Right atrium auricular region (tissue), 2 donors: ENCODE measurements at regions not wholly inside any gene's neighbourhood (a gene's known extent, or its start where the extent isn't known, plus 50 kb on each side); places are given as distances from the start of the nearest gene placed in this dataset.

Experiments
- DNase-seq: peaks from one replicate; pipeline ENCODE4 v3.0.0-alpha.2; 2019; ENCODE audit warnings: low spot score
- H3K27ac ChIP-seq, 2 donors: fragments of 200-600 bp; sonication (generic); 1 replicate in 1 of 2; 2 replicates in 1 of 2; pipeline ENCODE4 v1.5.1; 2016 to 2019
- H3K27me3 ChIP-seq, 2 donors: fragments of 200-600 bp; sonication (generic); one replicate each; pipeline versions ENCODE4 v1.5.1 to v1.6.0; 2017 to 2019
- H3K36me3 ChIP-seq: fragments of 200-600 bp; sonication (generic); one replicate; pipeline ENCODE4 v1.5.1; 2016
- H3K4me1 ChIP-seq, 2 donors: fragments of 200-600 bp; sonication (generic); one replicate each; pipeline versions ENCODE4 v1.5.1 to v1.6.0; 2017 to 2019
- H3K4me3 ChIP-seq, 2 donors: fragments of 200-600 bp; sonication (generic); 1 replicate in 1 of 2; 2 replicates in 1 of 2; pipeline ENCODE4 v1.5.1; 2017 to 2019; ENCODE audit warnings: mild to moderate bottlenecking in 1 of 2, moderate library complexity in 1 of 2
- H3K9me3 ChIP-seq, 2 donors: fragments of 200-600 bp; sonication (generic); one replicate each; pipeline ENCODE4 v1.5.1; 2019
- TF ChIP-seq, protein P1 (sequence below), 2 donors: fragments of 200-600 bp; sonication (generic); IDR thresholded peaks; one replicate each; pipeline ENCODE4 v1.5.1; 2019; ENCODE audit warnings: antibody characterized with exemption in 2 of 2

DNA sequence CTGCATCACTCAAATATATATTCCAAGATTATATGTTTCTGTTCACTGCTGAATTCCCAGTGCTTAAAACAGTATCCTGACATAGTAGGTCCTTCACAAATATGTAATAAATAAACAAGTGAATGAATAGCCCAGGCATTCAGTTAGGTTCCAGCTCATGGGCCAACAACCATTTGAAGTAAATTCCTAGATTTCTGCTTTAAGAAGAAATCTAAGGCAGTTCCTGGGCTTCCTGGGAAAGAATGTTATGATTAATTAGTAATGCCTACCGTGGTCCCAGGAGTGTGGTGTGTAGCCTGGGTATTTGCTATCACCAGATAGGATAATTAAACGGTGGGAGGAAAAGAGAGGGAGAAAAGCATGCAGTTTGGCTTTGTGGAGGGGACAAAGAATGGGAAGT is 576.8 kb downstream of the SOX6 start:
- no peak overlapping the region for H3K27ac ChIP-seq
- no peak for DNase-seq
- H3K27me3 ChIP-seq: no peaks in the 10 kb centered on the region
- TF ChIP-seq, protein P1, sequence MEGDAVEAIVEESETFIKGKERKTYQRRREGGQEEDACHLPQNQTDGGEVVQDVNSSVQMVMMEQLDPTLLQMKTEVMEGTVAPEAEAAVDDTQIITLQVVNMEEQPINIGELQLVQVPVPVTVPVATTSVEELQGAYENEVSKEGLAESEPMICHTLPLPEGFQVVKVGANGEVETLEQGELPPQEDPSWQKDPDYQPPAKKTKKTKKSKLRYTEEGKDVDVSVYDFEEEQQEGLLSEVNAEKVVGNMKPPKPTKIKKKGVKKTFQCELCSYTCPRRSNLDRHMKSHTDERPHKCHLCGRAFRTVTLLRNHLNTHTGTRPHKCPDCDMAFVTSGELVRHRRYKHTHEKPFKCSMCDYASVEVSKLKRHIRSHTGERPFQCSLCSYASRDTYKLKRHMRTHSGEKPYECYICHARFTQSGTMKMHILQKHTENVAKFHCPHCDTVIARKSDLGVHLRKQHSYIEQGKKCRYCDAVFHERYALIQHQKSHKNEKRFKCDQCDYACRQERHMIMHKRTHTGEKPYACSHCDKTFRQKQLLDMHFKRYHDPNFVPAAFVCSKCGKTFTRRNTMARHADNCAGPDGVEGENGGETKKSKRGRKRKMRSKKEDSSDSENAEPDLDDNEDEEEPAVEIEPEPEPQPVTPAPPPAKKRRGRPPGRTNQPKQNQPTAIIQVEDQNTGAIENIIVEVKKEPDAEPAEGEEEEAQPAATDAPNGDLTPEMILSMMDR (IDR thresholded peaks at IDR 0.05): no peak
- H3K4me1 ChIP-seq: peaks cover 0 to 10% of the 10 kb centered on the region in 2 donors
- H3K9me3 ChIP-seq: no peaks in the 10 kb centered on the region
- no peaks in the 10 kb centered on the region for H3K36me3 ChIP-seq
- H3K4me3 ChIP-seq: no peak overlapping the region

DNA sequence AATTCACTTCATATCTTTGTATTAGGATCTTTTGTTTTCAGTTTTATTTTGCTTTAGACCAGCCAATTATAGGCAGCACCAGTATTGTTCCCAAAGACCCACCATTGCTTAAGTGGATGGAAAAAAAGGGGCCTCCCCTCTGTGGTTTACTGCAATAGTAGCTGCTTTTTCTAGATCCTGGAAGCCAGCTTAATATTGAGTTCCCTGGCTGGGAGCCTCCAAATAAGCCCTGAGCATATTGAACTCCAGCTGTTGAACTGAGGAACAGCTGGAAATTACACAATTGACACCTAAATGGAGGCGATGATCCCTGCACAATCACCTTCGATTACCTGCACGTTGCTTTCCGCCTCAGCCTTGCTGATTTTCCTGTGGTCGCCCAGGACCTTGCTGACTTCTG is 576.0 kb downstream of the SOX6 start:
- TF ChIP-seq, protein P1 (IDR thresholded peaks at IDR 0.05): no peak
- Histone ChIP-seq H3K4me3 (no peak overlapping the region), H3K27me3 (no peaks in the 10 kb centered on the region), H3K9me3 (no peaks in the 10 kb centered on the region), H3K36me3 (no peaks in the 10 kb centered on the region), H3K4me1 (peaks cover 0 to 6% of the 10 kb centered on the region in 2 donors), H3K27ac (no peak overlapping the region)
- DNase-seq: no peak

DNA sequence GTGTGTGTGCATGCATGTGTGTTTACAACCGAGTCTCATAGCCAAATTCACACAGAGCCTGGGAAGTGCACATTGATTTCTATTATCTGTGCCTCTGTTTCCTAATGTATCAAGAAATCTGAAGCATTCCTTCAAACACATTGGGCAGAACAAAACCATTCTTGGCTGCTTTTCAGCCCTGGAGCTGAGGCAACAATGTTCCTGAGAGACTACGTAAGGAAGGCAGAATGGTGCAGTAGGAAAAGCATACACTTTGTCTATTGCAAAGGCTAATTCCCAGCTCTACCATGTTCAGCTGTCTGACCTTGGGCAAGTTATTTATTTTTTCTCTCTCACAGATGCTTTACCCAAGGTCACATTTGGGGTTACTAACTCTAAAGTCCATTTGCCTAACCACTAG is 575.5 kb downstream of the SOX6 start:
- H3K27ac ChIP-seq: no peak overlapping the region
- TF ChIP-seq, protein P1 (IDR thresholded peaks at IDR 0.05): no peak
- peaks cover 0 to 5% of the 10 kb centered on the region in 2 donors for H3K4me1 ChIP-seq
- no peaks in the 10 kb centered on the region for H3K9me3 ChIP-seq
- H3K27me3 ChIP-seq: no peaks in the 10 kb centered on the region
- no peak for DNase-seq
- no peaks in the 10 kb centered on the region for H3K36me3 ChIP-seq
- H3K4me3 ChIP-seq: no peak overlapping the region

DNA sequence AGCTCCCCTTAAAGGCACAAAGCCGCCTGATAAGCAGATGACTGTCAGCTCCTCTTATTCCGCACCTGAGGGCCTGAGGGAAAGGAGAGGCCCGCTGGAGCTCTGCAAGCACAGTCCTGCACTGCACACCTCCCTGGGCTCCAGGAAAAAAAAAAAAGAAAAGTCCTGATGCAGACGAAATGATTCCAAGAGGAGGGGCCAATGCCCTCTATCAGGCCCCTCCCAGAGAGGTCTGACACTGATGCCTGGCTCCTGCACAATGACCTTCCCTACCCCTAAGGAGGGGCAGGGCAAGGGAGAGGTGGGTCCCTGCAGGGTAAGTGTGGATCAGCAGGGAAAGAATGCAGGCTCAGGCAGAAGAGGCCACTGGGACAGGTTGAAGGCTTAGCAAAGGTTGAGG is 572.7 kb downstream of the SOX6 start:
- Histone ChIP-seq H3K4me1 (peaks cover 0 to 5% of the 10 kb centered on the region in 2 donors), H3K4me3 (no peak overlapping the region), H3K27me3 (no peaks in the 10 kb centered on the region), H3K9me3 (no peaks in the 10 kb centered on the region), H3K27ac (no peak overlapping the region), H3K36me3 (no peaks in the 10 kb centered on the region)
- DNase-seq: no peak
- TF ChIP-seq, protein P1 (IDR thresholded peaks at IDR 0.05): no peak

DNA sequence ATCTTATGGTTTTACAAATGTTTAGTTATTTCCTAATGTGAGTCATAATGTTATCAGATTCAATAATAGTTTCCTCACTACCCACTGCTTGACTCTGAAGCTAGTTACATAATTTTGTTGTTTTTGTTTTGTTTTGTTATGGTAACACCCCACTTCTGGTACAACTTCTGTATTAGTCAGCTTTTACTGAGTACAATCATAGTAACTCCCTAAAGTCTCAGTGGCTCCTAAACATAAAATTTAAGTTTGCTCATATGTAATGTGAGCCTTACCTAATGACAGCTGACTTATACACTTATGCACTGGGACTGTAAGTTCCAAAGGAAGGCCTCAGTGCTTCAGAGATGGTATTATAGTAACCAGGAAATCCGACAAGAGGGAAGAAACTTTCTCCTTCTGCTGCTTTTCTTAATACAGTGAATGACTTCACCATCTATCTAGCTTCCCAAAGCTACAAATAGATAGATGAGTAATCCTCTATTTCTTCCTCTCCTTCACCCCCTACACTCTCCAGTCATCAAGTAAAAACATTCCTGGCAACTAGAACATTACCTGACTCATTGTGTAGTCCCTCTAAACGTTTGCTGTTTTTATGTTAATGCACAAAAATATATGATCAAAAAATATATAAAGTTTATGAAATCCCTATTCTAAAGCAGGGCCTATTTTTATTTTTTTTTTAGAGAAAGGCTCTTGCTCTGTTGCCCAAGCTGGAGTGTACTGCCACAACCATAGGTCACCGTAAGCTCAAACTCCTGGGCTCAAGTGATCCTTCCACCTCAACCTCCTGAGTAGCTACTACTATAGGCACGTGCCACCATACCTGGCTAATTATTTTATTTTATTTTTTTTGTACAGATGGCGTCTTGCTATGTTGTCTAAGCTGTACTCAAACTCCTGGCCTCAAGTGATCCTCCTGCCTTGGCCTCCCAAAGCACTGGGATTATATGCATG is 563.0 kb downstream of the SOX6 start:
- Histone ChIP-seq H3K4me3 (no peak overlapping the region), H3K27me3 (no peaks in the 10 kb centered on the region), H3K9me3 (peaks cover 0 to 7% of the 10 kb centered on the region in 2 donors), H3K27ac (peak overlapping the region in 1 of 2 donors; percentile 61), H3K36me3 (no peaks in the 10 kb centered on the region), H3K4me1 (no peaks in the 10 kb centered on the region)
- TF ChIP-seq, protein P1 (IDR thresholded peaks at IDR 0.05): no peak
- no peak for DNase-seq
